HEK293 (cell line): ENCODE measurements at regions not wholly inside any gene's neighbourhood (a gene's known extent, or its start where the extent isn't known, plus 50 kb on each side); places are given as distances from the start of the nearest gene placed in this dataset.

Experiments used
- CTCF ChIA-PET: fragments of 350-600 bp; formaldehyde crosslinking; extraction: SDS; loops from one replicate; lab custom pipeline; 2021; ENCODE audit warnings: antibody characterized with exemption; lab: Yijun Ruan, JAX
- POLR2A ChIA-PET: fragments of 300-600 bp; formaldehyde crosslinking; extraction: SDS; loops from one replicate; lab custom pipeline; 2020; ENCODE audit warnings: antibody characterized with exemption, inconsistent platforms; lab: Yijun Ruan, JAX
- H3K27ac ChIP-seq: fragments of 200-500 bp; sonication (Bioruptor generic); 2 replicates; pipeline ENCODE4 v1.5.1; 2014; ENCODE audit warnings: low read depth, low read length, control low read depth, inconsistent platforms; ENCODE audit errors: extremely low read depth
- H3K36me3 ChIP-seq, 2 experiments: fragments of 200-500 bp in 1 of 2; sonication (Bioruptor generic) in 1 of 2; 1 replicate in 1 of 2; 2 replicates in 1 of 2; pipeline ENCODE4 v1.5.1; 2014 to 2017; ENCODE audit warnings: inconsistent platforms in 2 of 2, low read length in 2 of 2; ENCODE audit not compliant: control insufficient read depth in 2 of 2, insufficient read depth in 1 of 2
- H3K4me1 ChIP-seq: fragments of 200-500 bp; sonication (Bioruptor generic); 2 replicates; pipeline ENCODE4 v1.5.1; 2014; ENCODE audit warnings: mild to moderate bottlenecking, low read length, inconsistent platforms; ENCODE audit not compliant: control insufficient read depth, insufficient read depth
- H3K4me3 ChIP-seq: 2 replicates; pipeline ENCODE4 v1.5.1; 2011; ENCODE audit warnings: low read depth, mild to moderate bottlenecking, control low read depth, low read length, moderate library complexity
- H3K9me3 ChIP-seq: fragments of 200-500 bp; sonication (Bioruptor generic); 2 replicates; pipeline ENCODE4 v1.5.1; 2014; ENCODE audit warnings: low read depth, low read length, inconsistent platforms; ENCODE audit not compliant: control insufficient read depth, insufficient read depth
- ELK4 ChIP-seq: IDR thresholded peaks from 2 replicates; pipeline ENCODE4 v1.6.1; 2011; ENCODE audit warnings: mild to moderate bottlenecking, low read depth, low read length, borderline replicate concordance
- FEZF1 ChIP-seq: fragments of 450-650 bp; formaldehyde crosslinking; IDR thresholded peaks from 2 replicates; pipeline ENCODE4 v1.5.1; 2016; ENCODE audit warnings: missing biosample characterization, missing genetic modification characterization
- MZF1 ChIP-seq: fragments of 450-650 bp; formaldehyde crosslinking; IDR thresholded peaks from 2 replicates; pipeline ENCODE4 v1.5.1; 2017; ENCODE audit warnings: missing biosample characterization, missing genetic modification characterization, borderline replicate concordance
- SP3 ChIP-seq: fragments of 450-650 bp; formaldehyde crosslinking; IDR thresholded peaks from 2 replicates; pipeline ENCODE4 v1.5.1; 2016; ENCODE audit warnings: missing biosample characterization, missing genetic modification characterization
- SP7 ChIP-seq: fragments of 450-650 bp; formaldehyde crosslinking; IDR thresholded peaks from 2 replicates; pipeline ENCODE4 v1.5.1; 2016; ENCODE audit warnings: missing biosample characterization, missing genetic modification characterization
- YY2 ChIP-seq: fragments of 450-650 bp; formaldehyde crosslinking; IDR thresholded peaks from 2 replicates; pipeline ENCODE4 v1.5.1; 2016; ENCODE audit warnings: missing biosample characterization, missing genetic modification characterization
- ZBTB17 ChIP-seq: fragments of 450-650 bp; formaldehyde crosslinking; IDR thresholded peaks from 2 replicates; pipeline ENCODE4 v1.5.1; 2016; ENCODE audit warnings: missing biosample characterization, missing genetic modification characterization
- ZBTB48 ChIP-seq: fragments of 450-650 bp; formaldehyde crosslinking; IDR thresholded peaks from 2 replicates; pipeline ENCODE4 v1.5.1; 2016; ENCODE audit warnings: missing biosample characterization, missing genetic modification characterization
- ZBTB49 ChIP-seq: fragments of 450-650 bp; formaldehyde crosslinking; IDR thresholded peaks from 2 replicates; pipeline ENCODE4 v1.5.1; 2016; ENCODE audit warnings: missing biosample characterization, missing genetic modification characterization, low read depth
- ZBTB6 ChIP-seq: fragments of 450-650 bp; formaldehyde crosslinking; IDR thresholded peaks from 2 replicates; pipeline ENCODE4 v1.5.1; 2017; ENCODE audit warnings: missing biosample characterization, missing genetic modification characterization
- ZBTB7A ChIP-seq: fragments of 450-650 bp; formaldehyde crosslinking; IDR thresholded peaks from 2 replicates; pipeline ENCODE4 v1.5.1; 2016; ENCODE audit warnings: low read depth, missing biosample characterization, missing genetic modification characterization
- ZFP3 ChIP-seq: fragments of 450-650 bp; formaldehyde crosslinking; IDR thresholded peaks from 2 replicates; pipeline ENCODE4 v1.5.1; 2016; ENCODE audit warnings: low read depth, missing biosample characterization, missing genetic modification characterization
- ZFP69B ChIP-seq: fragments of 450-650 bp; formaldehyde crosslinking; IDR thresholded peaks from 2 replicates; pipeline ENCODE4 v1.5.1; 2016; ENCODE audit warnings: missing biosample characterization, missing genetic modification characterization
- ZNF114 ChIP-seq: fragments of 450-650 bp; formaldehyde crosslinking; IDR thresholded peaks from 2 replicates; pipeline ENCODE4 v1.5.0; 2017; ENCODE audit warnings: missing biosample characterization, missing genetic modification characterization
- ZNF121 ChIP-seq: fragments of 450-650 bp; formaldehyde crosslinking; IDR thresholded peaks from 2 replicates; pipeline ENCODE4 v1.5.1; 2016; ENCODE audit warnings: missing biosample characterization, missing genetic modification characterization
- ZNF221 ChIP-seq: fragments of 450-650 bp; formaldehyde crosslinking; IDR thresholded peaks from 2 replicates; pipeline ENCODE4 v1.5.1; 2017; ENCODE audit warnings: missing biosample characterization, missing genetic modification characterization, borderline replicate concordance
- ZNF239 ChIP-seq: fragments of 450-650 bp; formaldehyde crosslinking; IDR thresholded peaks from 2 replicates; pipeline ENCODE4 v1.5.1; 2016; ENCODE audit warnings: missing biosample characterization, missing genetic modification characterization
- ZNF24 ChIP-seq: fragments of 450-650 bp; formaldehyde crosslinking; IDR thresholded peaks from 2 replicates; pipeline ENCODE4 v1.5.1; 2016; ENCODE audit warnings: missing biosample characterization, missing genetic modification characterization
- ZNF266 ChIP-seq: fragments of 450-650 bp; formaldehyde crosslinking; IDR thresholded peaks from 2 replicates; pipeline ENCODE4 v1.5.1; 2016; ENCODE audit warnings: missing biosample characterization, missing genetic modification characterization, low read depth
- ZNF311 ChIP-seq: fragments of 450-650 bp; formaldehyde crosslinking; IDR thresholded peaks from 2 replicates; pipeline ENCODE4 v1.5.1; 2017; ENCODE audit warnings: missing biosample characterization, missing genetic modification characterization, borderline replicate concordance
- ZNF341 ChIP-seq: fragments of 450-650 bp; formaldehyde crosslinking; IDR thresholded peaks from 2 replicates; pipeline ENCODE4; 2016; ENCODE audit warnings: low read depth, missing biosample characterization, missing genetic modification characterization
- ZNF391 ChIP-seq: fragments of 450-650 bp; formaldehyde crosslinking; IDR thresholded peaks from 2 replicates; pipeline ENCODE4 v1.5.1; 2016; ENCODE audit warnings: low read depth, missing biosample characterization, missing genetic modification characterization, borderline replicate concordance
- ZNF510 ChIP-seq: fragments of 450-650 bp; formaldehyde crosslinking; IDR thresholded peaks from 2 replicates; pipeline ENCODE4 v1.5.1; 2018; ENCODE audit warnings: mild to moderate bottlenecking, missing genetic modification characterization, missing biosample characterization; ENCODE audit not compliant: insufficient replicate concordance
- ZNF560 ChIP-seq: fragments of 450-650 bp; formaldehyde crosslinking; IDR thresholded peaks from 2 replicates; pipeline ENCODE4 v1.5.1; 2017; ENCODE audit warnings: missing biosample characterization, missing genetic modification characterization, borderline replicate concordance
- ZNF571 ChIP-seq: fragments of 450-650 bp; formaldehyde crosslinking; IDR thresholded peaks from 2 replicates; pipeline ENCODE4 v1.5.0; 2017; ENCODE audit warnings: missing biosample characterization, missing genetic modification characterization
- ZNF670 ChIP-seq: fragments of 450-650 bp; formaldehyde crosslinking; IDR thresholded peaks from 2 replicates; pipeline ENCODE4 v1.5.1; 2016; ENCODE audit warnings: missing biosample characterization, missing genetic modification characterization, low read depth
- ZNF768 ChIP-seq: fragments of 450-650 bp; formaldehyde crosslinking; IDR thresholded peaks from 2 replicates; pipeline ENCODE4 v1.5.1; 2018; ENCODE audit warnings: missing biosample characterization, mild to moderate bottlenecking, missing genetic modification characterization
- TF ChIP-seq, protein P1 (sequence below): fragments of 450-650 bp; formaldehyde crosslinking; IDR thresholded peaks from 2 replicates; pipeline ENCODE4 v1.5.1; 2017; ENCODE audit warnings: missing biosample characterization, missing genetic modification characterization

- TF ChIP-seq ZBTB48 (tag by site-specific recombination) (no peak), ELK4 (no peak), ZNF114 (tag by site-specific recombination) (no peak), ZNF121 (tag by site-specific recombination) (no peak), ZNF768 (no peak), ZFP69B (no peak), ZNF560 (tag by site-specific recombination) (no peak), ZNF266 (no peak), ZNF341 (tag by site-specific recombination) (no peak), FEZF1 (tag by site-specific recombination) (no peak), ZBTB17 (tag by site-specific recombination) (no peak), ZBTB49 (tag by site-specific recombination) (no peak), MZF1 (tag by site-specific recombination) (no peak), ZNF391 (tag by site-specific recombination) (no peak), SP3 (tag by site-specific recombination) (no peak), ZNF571 (tag by site-specific recombination) (no peak), ZNF221 (tag by site-specific recombination) (no peak), ZBTB7A (tag by site-specific recombination) (no peak), ZNF239 (tag by site-specific recombination) (no peak), ZNF670 (tag by site-specific recombination) (no peak)
- ChIA-PET CTCF (interaction anchor here (0.6 to 2.3 kb wide), 7 partner anchors 8 to 1568 kb away, joined by 4 to 29 read pairs (median 6); no protein-coding TSS in a partner anchor), POLR2A (no interaction called here)
- Histone ChIP-seq H3K9me3 (no peaks in the 10 kb centered on the region), H3K4me1 (no peaks in the 10 kb centered on the region), H3K36me3 (no peaks in the 10 kb centered on the region), H3K4me3 (no peak overlapping the region), H3K27ac (no peak overlapping the region)
Measured at GRCh38 chr6:14055541-14055940, 62.0 kb upstream of the CD83 start.

DNA sequence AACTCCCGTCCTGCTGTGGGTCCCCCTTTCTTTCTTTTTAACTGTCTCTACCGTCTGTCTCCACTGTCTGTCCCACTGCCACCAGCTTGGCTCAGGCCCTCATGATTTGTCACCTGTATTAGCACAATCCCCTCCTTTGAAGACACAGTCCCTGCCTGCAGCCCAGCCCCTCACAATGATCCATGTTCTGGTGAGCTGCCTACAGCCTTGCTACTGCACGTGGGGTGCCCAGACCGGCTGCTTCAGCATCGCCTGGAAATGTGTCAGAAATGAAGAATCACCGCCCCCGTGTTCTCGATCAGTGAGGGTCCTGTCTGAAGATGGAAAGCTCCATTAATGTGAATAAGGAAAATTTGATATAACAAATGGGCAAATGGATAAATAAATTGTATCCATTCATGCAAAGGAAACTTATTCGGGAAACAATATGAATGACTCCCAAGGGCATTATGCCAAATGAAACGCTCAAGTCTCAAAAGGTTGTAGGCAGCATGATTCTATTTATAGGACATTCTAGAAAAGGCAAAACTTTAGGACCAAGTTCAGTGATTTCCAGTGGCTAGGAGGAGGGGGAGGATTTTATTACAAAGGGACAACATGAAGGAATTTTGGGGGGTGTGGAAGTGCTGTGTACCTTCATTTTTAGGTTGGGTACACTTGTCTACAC, 59.4 kb upstream of the CD83 start:
- POLR2A ChIA-PET = no interaction called here
- CTCF ChIA-PET = interaction anchor here (0.6 to 1.9 kb wide), 10 partner anchors 9 to 1320 kb away, joined by 3 to 14 read pairs (median 4); no protein-coding TSS in a partner anchor
- TF ChIP-seq YY2 (tag by site-specific recombination) (no peak), ZNF510 (no peak), ZNF24 (no peak), SP7 (no peak), ZFP3 (no peak), ZBTB6 (tag by site-specific recombination) (no peak), ZNF311 (tag by site-specific recombination) (no peak)
- TF ChIP-seq, protein P1, sequence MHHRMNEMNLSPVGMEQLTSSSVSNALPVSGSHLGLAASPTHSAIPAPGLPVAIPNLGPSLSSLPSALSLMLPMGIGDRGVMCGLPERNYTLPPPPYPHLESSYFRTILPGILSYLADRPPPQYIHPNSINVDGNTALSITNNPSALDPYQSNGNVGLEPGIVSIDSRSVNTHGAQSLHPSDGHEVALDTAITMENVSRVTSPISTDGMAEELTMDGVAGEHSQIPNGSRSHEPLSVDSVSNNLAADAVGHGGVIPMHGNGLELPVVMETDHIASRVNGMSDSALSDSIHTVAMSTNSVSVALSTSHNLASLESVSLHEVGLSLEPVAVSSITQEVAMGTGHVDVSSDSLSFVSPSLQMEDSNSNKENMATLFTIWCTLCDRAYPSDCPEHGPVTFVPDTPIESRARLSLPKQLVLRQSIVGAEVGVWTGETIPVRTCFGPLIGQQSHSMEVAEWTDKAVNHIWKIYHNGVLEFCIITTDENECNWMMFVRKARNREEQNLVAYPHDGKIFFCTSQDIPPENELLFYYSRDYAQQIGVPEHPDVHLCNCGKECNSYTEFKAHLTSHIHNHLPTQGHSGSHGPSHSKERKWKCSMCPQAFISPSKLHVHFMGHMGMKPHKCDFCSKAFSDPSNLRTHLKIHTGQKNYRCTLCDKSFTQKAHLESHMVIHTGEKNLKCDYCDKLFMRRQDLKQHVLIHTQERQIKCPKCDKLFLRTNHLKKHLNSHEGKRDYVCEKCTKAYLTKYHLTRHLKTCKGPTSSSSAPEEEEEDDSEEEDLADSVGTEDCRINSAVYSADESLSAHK (tag by site-specific recombination) = no peak

More for the DNA sequence above, 59.4 kb upstream of the CD83 start:
- H3K4me1 ChIP-seq = no peaks in the 10 kb centered on the region
- no peak overlapping the region for H3K27ac ChIP-seq
- no peaks in the 10 kb centered on the region for H3K36me3 ChIP-seq
- no peak overlapping the region for H3K4me3 ChIP-seq
- H3K9me3 ChIP-seq = peaks cover 3% of the 10 kb centered on the region; the same call in 1 of the 2 replicates
